Type B pancreatic cell (in vitro differentiated cells): ENCODE measurements at regions not wholly inside any gene's neighbourhood (a gene's known extent, or its start where the extent isn't known, plus 50 kb on each side); places are given as distances from the start of the nearest gene placed in this dataset.

Experiments
- DNase-seq: peaks from one replicate; pipeline ENCODE4 v3.0.0; 2021; ENCODE audit warnings: mixed read lengths; ENCODE audit not compliant: unreplicated experiment; ENCODE audit errors: extremely low spot score
- H3K27ac Mint-ChIP-seq: 2 replicates; pipeline ENCODE4 v1.8.0; 2021; ENCODE audit warnings: mild to moderate bottlenecking, mixed read lengths
- H3K27me3 Mint-ChIP-seq: 2 replicates; pipeline ENCODE4 v1.8.0; 2021; ENCODE audit warnings: mixed read lengths
- H3K36me3 Mint-ChIP-seq: 2 replicates; pipeline ENCODE4 v1.8.0; 2021; ENCODE audit warnings: mixed read lengths
- H3K4me1 Mint-ChIP-seq: one replicate; pipeline ENCODE4 v1.8.0; 2021; ENCODE audit warnings: mixed read lengths; ENCODE audit not compliant: unreplicated experiment
- H3K4me3 Mint-ChIP-seq: 2 replicates; pipeline ENCODE4 v1.8.0; 2021; ENCODE audit warnings: mild to moderate bottlenecking, mixed read lengths
- H3K9me3 Mint-ChIP-seq: 2 replicates; pipeline ENCODE4 v1.8.0; 2021; ENCODE audit warnings: mixed read lengths
- TF ChIP-seq, protein P1 (sequence below): fragments of 200-600 bp; sonication (generic); conservative IDR thresholded peaks from 2 replicates; pipeline ENCODE4 v1.5.0; 2021; ENCODE audit warnings: antibody characterized with exemption, mild to moderate bottlenecking

DNA sequence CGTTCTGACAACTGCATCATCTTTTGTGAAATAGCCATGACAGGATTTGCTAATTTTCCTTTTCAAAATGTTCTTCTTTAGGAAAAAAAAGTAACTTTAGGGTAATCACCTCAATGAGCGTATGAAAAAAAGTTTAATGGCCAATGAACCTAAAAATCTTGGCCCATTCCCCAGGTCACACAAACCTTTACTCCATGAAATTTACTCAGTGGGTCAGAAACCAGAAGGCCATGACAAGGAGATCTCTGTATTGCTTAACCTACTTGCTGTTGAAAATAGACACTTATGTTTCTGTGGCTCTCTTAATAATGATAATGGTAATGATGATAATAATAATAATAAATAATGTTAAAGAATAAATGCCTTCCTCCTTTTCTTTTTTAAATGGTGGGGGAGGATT lies 180.8 kb upstream of the IRX3 start:
- no peak for DNase-seq
- Mint-ChIP-seq H3K27ac (no peak overlapping the region), H3K27me3 (peaks cover 14% of the 10 kb centered on the region), H3K4me1 (peaks cover 31% of the 10 kb centered on the region), H3K9me3 (peaks cover 8% of the 10 kb centered on the region), H3K4me3 (no peak overlapping the region), H3K36me3 (peaks cover 7% of the 10 kb centered on the region)
- TF ChIP-seq, protein P1, sequence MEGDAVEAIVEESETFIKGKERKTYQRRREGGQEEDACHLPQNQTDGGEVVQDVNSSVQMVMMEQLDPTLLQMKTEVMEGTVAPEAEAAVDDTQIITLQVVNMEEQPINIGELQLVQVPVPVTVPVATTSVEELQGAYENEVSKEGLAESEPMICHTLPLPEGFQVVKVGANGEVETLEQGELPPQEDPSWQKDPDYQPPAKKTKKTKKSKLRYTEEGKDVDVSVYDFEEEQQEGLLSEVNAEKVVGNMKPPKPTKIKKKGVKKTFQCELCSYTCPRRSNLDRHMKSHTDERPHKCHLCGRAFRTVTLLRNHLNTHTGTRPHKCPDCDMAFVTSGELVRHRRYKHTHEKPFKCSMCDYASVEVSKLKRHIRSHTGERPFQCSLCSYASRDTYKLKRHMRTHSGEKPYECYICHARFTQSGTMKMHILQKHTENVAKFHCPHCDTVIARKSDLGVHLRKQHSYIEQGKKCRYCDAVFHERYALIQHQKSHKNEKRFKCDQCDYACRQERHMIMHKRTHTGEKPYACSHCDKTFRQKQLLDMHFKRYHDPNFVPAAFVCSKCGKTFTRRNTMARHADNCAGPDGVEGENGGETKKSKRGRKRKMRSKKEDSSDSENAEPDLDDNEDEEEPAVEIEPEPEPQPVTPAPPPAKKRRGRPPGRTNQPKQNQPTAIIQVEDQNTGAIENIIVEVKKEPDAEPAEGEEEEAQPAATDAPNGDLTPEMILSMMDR = no peak

DNA sequence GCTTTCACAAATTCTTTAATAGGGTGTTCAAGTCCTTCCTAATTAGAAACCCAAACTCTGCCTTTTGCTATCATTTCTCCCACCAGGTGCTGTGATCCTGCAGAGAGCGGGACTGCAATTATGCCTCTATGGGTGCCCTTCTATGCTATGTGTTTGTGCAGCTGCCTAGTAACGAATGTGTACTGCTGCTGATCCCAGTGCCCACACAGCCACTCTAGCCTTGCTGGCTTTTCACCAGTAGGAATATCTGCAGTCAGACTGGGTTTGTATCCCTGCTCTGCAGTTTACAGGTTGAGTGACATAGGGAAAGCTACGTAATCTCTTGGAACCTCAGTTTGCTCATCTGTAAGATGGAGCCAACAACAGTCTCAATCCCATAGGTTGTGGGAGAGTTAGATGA lies 179.6 kb upstream of the IRX3 start:
- peaks cover 24% of the 10 kb centered on the region for H3K4me1 Mint-ChIP-seq
- TF ChIP-seq, protein P1 = no peak
- H3K27ac Mint-ChIP-seq = no peak overlapping the region
- peaks cover 7% of the 10 kb centered on the region for H3K27me3 Mint-ChIP-seq
- H3K9me3 Mint-ChIP-seq = peaks cover 8% of the 10 kb centered on the region
- DNase-seq = no peak
- peaks cover 7% of the 10 kb centered on the region for H3K36me3 Mint-ChIP-seq
- no peak overlapping the region for H3K4me3 Mint-ChIP-seq

- no peak for DNase-seq
- TF ChIP-seq, protein P1 = no peak
- Mint-ChIP-seq H3K4me1 (peaks cover 25% of the 10 kb centered on the region), H3K27me3 (peaks cover 1% of the 10 kb centered on the region), H3K36me3 (peaks cover 7% of the 10 kb centered on the region), H3K4me3 (no peak overlapping the region), H3K9me3 (peaks cover 8% of the 10 kb centered on the region), H3K27ac (no peak overlapping the region)
Measured at GRCh38 chr16:54465063-54465462, 178.5 kb upstream of the IRX3 start.

DNA sequence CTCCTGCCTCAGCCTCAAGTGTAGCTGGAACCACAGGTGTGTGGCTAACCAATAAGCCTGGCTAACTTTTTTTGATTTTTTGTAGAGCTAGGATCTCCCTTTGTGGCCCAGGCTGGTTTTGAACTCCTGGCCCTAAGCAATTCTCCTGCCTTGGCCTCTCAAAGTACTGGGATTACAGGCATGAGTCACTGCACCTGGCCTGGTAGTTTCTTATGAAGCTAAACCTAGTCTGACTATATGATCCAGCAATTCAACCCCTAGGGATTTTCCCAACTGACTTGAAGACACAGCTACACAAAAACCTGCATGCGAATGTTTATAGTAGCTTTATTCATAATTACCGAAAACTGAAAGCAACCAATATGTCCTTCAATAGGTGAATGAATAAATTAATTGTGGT lies 176.2 kb upstream of the IRX3 start:
- Mint-ChIP-seq H3K27ac (no peak overlapping the region), H3K36me3 (peaks cover 7% of the 10 kb centered on the region), H3K4me3 (no peak overlapping the region), H3K9me3 (peaks cover 8% of the 10 kb centered on the region), H3K27me3 (peaks cover 9% of the 10 kb centered on the region), H3K4me1 (peaks cover 25% of the 10 kb centered on the region)
- DNase-seq = no peak
- TF ChIP-seq, protein P1 = no peak

DNA sequence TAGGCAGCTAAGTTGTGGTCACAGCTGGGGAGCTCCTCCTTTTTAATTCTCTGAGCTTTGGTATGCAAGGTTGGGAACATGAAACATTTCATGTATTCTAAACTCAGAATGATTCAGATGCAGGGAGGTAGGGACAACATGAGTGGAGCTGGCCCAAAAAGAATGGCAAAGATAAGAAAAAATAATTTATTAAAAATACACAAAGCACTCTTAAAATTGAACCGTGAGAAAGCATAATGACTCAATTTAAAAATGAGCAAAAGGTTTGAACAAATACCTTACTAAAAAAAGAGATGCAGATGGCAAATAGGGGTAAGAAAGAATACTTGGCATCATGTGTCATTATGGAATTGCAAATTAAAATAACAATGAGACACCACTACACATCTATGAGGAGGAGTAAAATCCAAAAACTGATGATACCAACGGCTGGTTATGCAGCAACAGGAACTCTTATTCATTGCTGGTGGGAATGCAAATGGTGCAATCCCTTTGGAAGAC lies 175.6 kb upstream of the IRX3 start:
- no peak overlapping the region for H3K27ac Mint-ChIP-seq
- peaks cover 7% of the 10 kb centered on the region for H3K36me3 Mint-ChIP-seq
- DNase-seq = no peak
- H3K4me1 Mint-ChIP-seq = peaks cover 23% of the 10 kb centered on the region
- H3K9me3 Mint-ChIP-seq = peaks cover 8% of the 10 kb centered on the region
- TF ChIP-seq, protein P1 = no peak
- peaks cover 14% of the 10 kb centered on the region for H3K27me3 Mint-ChIP-seq
- H3K4me3 Mint-ChIP-seq = no peak overlapping the region
